HEK293T (cell line): ENCODE measurements at regions not wholly inside any gene's neighbourhood (a gene's known extent, or its start where the extent isn't known, plus 50 kb on each side); places are given as distances from the start of the nearest gene placed in this dataset.

Source experiments
- ARNT ChIP-seq: fragments of 450-650 bp; IDR thresholded peaks from 2 replicates; pipeline ENCODE4 v1.6.1; 2017; ENCODE audit warnings: mild to moderate bottlenecking
- FOXA1 ChIP-seq: fragments of 450-650 bp; IDR thresholded peaks from 2 replicates; pipeline ENCODE4 v1.6.1; 2016; ENCODE audit warnings: mild to moderate bottlenecking
- FOXK2 ChIP-seq: fragments of 450-650 bp; IDR thresholded peaks from 2 replicates; pipeline ENCODE4 v1.6.1; 2016; ENCODE audit warnings: mild to moderate bottlenecking
- FOXM1 ChIP-seq: fragments of 450-650 bp; IDR thresholded peaks from 2 replicates; pipeline ENCODE4 v1.6.1; 2017; ENCODE audit warnings: mild to moderate bottlenecking, borderline replicate concordance
- L3MBTL2 ChIP-seq: fragments of 450-650 bp; conservative IDR thresholded peaks from 2 replicates; pipeline ENCODE4 v1.6.1; 2016; ENCODE audit warnings: mild to moderate bottlenecking
- PKNOX1 ChIP-seq: fragments of 450-650 bp; IDR thresholded peaks from 2 replicates; pipeline ENCODE4 v1.6.1; 2016
- SP1 ChIP-seq: fragments of 450-650 bp; IDR thresholded peaks from 2 replicates; pipeline ENCODE4 v1.6.1; 2017
- SUZ12 ChIP-seq: fragments of 450-650 bp; IDR thresholded peaks from 2 replicates; pipeline ENCODE4 v1.6.1; 2016; ENCODE audit warnings: mild to moderate bottlenecking
- TARDBP ChIP-seq: fragments of 450-650 bp; IDR thresholded peaks from 2 replicates; pipeline ENCODE4 v1.6.1; 2016

GRCh38 chr11:119937412-119937811 lies 200.5 kb downstream of the TRIM29 start:
- no peak for TF ChIP-seq FOXA1
- no peak for TF ChIP-seq SP1
- TF ChIP-seq PKNOX1: no peak
- TF ChIP-seq FOXK2: no peak
- no peak for TF ChIP-seq FOXM1
- TF ChIP-seq TARDBP: no peak
- no peak for TF ChIP-seq L3MBTL2
- TF ChIP-seq SUZ12: no peak
- TF ChIP-seq ARNT: no peak
